Activated naive CD8-positive, alpha-beta T cell (primary cell): ENCODE measurements at regions not wholly inside any gene's neighbourhood (a gene's known extent, or its start where the extent isn't known, plus 50 kb on each side); places are given as distances from the start of the nearest gene placed in this dataset.
"Not testable (repeated sequence)": the region's sequence is repeated elsewhere in the genome, so short reads cannot be mapped to it uniquely, and the experiment has no call there.

Experiments
- H3K27ac Mint-ChIP-seq: one replicate; pipeline ENCODE4 v1.8.0; 2021; ENCODE audit warnings: mixed read lengths
- H3K27me3 Mint-ChIP-seq: one replicate; pipeline ENCODE4 v1.8.0; 2021; ENCODE audit warnings: mixed read lengths
- H3K36me3 Mint-ChIP-seq: one replicate; pipeline ENCODE4 v1.8.0; 2021; ENCODE audit warnings: mixed read lengths
- H3K4me1 Mint-ChIP-seq: one replicate; pipeline ENCODE4 v1.8.0; 2021; ENCODE audit warnings: low read depth, mixed read lengths
- H3K4me3 Mint-ChIP-seq: one replicate; pipeline ENCODE4 v1.8.0; 2021; ENCODE audit warnings: mild to moderate bottlenecking, mixed read lengths
- H3K9me3 Mint-ChIP-seq: one replicate; pipeline ENCODE4 v1.8.0; 2021; ENCODE audit warnings: low read depth, mixed read lengths

DNA sequence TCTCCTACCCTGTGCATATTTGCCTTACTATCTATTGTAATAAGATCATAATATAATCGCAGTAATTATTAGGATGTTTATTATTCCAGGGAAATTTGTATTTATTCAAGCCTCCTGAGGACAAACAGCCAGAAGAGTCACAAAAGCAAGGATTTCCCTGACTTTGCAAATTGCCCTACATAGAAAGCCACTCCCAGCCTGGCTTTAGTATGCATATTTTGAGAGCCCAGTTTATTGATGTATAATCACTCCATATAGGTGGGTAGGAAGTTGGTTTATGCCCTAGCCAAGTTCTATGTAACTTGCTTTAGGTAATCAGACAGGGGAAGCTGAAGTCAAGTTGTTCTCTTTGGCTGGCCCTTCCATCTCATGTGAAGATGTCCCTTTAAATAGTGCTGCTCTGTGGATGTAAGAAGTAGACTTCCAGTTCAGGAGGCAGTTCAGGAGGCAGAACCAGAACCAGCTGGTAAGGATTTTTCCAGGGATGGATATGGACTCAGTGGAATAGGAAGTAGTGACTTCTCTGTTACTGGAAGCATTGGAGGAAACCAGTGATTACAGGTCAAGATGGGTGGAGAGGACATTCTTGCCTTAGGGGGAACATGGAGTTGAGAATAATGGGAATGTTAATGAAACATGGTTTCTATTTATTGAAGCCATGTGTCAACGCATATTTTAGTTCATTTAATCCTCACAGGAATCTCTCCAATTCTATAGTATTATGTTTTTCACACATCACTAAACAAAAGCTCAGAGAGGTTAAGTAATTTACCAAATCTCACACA lies 70.5 kb upstream of the KIT start:
- Mint-ChIP-seq H3K4me3 (no peak overlapping the region), H3K27ac (no peak overlapping the region), H3K4me1 (no peaks in the 10 kb centered on the region), H3K9me3 (no peaks in the 10 kb centered on the region), H3K36me3 (no peaks in the 10 kb centered on the region), H3K27me3 (peaks cover 6% of the 10 kb centered on the region)

DNA sequence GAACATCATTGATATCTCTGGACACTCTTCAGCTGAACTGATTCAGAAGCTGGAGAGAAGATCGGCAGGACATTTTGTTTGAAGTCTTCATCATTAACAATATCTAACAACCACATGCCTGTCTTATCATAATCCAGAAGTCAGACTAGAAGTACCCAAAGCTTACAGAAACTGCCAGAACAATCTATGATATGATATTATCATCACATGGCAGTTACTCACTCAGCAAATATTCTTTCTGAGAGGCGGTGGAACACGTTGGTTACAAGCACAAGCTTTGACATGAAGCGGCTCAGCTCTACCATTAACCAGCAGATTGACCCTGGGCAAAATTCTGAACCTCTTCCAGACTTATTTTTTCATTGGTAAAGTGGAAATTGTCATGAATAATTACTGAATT lies 69.4 kb upstream of the KIT start:
- Mint-ChIP-seq H3K4me1 (no peaks in the 10 kb centered on the region), H3K9me3 (no peaks in the 10 kb centered on the region), H3K36me3 (no peaks in the 10 kb centered on the region), H3K27me3 (peaks cover 6% of the 10 kb centered on the region), H3K4me3 (no peak overlapping the region), H3K27ac (no peak overlapping the region)

DNA sequence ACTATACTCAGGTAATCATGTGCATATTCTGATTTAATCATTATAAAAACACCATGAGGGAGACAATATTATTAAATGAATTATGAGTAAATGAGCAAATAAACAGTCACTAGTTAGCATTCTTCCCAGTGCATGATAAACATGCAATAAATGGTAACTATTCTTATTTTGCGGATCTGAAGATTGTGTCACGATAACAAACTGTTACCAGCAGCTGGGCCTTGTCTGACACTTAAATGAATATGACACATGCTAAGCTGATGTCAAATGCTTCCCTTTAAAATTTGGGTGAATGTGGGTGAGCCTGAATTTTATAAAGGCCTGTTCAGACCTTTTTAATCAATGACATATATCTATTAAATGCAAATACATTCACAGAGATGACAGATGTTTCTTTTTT lies 68.2 kb upstream of the KIT start:
- H3K9me3 Mint-ChIP-seq, result no peaks in the 10 kb centered on the region
- H3K27me3 Mint-ChIP-seq, result peaks cover 6% of the 10 kb centered on the region

DNA sequence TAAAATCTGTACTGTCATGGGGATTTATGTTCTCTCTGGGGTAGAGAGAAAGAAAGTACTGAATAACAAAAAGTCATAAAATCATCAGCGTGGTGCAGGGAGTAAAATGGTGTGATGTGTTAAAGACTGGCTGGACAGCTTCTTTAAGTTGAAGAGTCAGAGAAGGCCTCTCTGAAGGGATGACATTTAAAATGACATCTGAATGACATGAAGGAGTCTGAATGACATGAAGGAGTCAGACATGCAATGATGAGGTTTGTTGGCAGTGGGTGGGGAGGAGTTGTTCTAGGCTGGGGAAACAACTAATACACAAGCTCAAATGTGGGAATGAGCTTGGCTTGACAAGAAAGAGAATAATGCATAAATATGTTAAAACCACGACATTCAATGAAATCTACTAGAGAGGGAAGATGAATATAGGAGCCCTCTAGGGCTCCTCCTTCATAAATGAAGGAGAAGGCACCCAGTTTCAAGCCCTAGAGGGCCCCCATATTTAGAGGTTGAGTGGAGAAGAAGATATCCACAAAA lies 63.9 kb upstream of the KIT start:
- Mint-ChIP-seq H3K4me1 (no peaks in the 10 kb centered on the region), H3K4me3 (no peak overlapping the region), H3K9me3 (no peaks in the 10 kb centered on the region), H3K36me3 (no peaks in the 10 kb centered on the region), H3K27ac (no peak overlapping the region), H3K27me3 (peaks cover 1% of the 10 kb centered on the region)

More for the DNA sequence above, 68.2 kb upstream of the KIT start:
- H3K4me3 Mint-ChIP-seq, result no peak overlapping the region
- no peak overlapping the region for H3K27ac Mint-ChIP-seq
- no peaks in the 10 kb centered on the region for H3K36me3 Mint-ChIP-seq
- no peaks in the 10 kb centered on the region for H3K4me1 Mint-ChIP-seq

DNA sequence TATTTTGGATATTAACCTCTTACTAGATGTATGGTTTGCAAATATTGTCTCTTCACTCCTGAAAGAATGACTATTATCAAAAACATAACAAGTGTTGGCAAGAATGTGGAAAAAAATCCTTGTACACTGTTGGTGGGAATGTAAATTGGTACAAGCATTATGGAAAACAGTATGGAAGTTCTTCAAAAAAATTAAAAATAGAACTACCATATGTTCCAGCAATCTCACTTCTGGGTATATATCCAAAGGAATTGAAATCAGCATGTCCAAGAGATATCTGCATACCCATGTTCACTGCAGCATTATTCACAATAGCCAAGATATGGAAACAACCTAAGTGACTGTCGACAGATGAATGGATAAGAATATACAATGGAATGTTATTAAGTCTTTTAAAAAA lies 61.6 kb upstream of the KIT start:
- Mint-ChIP-seq H3K9me3 (no peaks in the 10 kb centered on the region), H3K27me3 (peaks cover 1% of the 10 kb centered on the region), H3K36me3 (no peaks in the 10 kb centered on the region), H3K27ac (no peak overlapping the region), H3K4me1 (no peaks in the 10 kb centered on the region), H3K4me3 (no peak overlapping the region)

DNA sequence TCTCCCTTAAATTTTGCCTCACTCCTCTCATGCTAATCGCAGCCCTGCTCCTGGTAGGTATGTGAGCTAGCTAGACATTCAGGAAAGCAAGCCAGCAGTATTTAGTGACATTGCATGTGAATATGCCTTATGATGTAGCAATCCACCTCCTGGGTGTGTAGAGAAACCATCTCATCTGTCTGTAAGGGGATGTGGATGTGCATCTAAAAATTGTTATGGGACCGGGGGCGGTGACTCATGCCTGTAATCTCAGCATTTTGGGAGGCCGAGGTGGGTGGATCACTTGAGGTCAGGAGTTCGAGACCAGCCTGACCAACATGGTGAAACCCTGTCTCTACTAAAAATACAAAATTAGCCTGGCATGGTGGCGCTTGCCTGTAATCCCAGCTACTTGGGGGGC lies 60.1 kb upstream of the KIT start:
- not testable (repeated sequence) for H3K4me3 Mint-ChIP-seq, H3K9me3 Mint-ChIP-seq, H3K27ac Mint-ChIP-seq

DNA sequence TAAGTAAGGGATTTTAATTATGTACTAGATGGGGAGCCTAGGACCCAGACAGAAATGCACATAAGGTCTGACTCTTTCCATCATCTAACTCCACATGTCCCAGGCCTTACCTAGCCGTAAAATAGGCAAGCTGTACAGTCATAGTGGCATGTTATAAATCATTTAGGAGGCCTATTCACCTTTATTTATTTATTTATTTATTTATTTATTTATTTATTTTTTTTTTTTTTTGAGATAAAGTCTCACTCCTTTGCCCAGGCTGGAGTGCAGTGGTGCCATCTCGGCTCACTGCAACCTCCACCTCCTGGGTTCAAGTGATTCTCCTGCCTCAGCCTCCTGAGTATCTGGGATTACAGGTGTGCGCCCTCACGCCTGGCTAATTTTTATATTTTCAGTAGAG lies 55.6 kb upstream of the KIT start:
- not testable (repeated sequence) for H3K9me3 Mint-ChIP-seq, H3K36me3 Mint-ChIP-seq, H3K27me3 Mint-ChIP-seq, H3K4me3 Mint-ChIP-seq, H3K27ac Mint-ChIP-seq, H3K4me1 Mint-ChIP-seq

More for the DNA sequence above, 60.1 kb upstream of the KIT start:
- H3K4me1 Mint-ChIP-seq, H3K36me3 Mint-ChIP-seq, H3K27me3 Mint-ChIP-seq: not testable (repeated sequence)

DNA sequence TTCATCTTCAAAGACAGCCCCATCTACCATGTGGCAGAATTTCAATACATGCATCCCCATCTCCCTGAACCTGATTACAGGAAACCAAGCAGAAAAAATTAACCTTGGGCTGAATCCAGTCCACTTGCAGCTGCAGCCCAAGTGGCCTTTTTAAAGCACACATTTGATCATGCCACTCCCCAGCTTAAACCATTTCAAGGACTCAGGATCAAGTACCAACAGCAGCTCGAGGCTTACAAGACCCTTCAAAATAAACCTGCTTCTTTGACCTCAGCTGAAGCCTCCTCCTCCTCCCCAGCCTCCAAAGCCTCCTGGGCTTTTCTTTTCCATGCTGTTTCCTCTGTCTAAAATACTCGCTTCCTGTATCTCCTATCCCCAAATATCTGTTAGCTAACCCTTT lies 50.7 kb upstream of the KIT start:
- H3K4me1 Mint-ChIP-seq, result no peaks in the 10 kb centered on the region
- H3K4me3 Mint-ChIP-seq, result no peak overlapping the region
- peaks cover 2% of the 10 kb centered on the region for H3K36me3 Mint-ChIP-seq
- peaks cover 5% of the 10 kb centered on the region for H3K9me3 Mint-ChIP-seq
- peaks cover 1% of the 10 kb centered on the region for H3K27me3 Mint-ChIP-seq
- H3K27ac Mint-ChIP-seq, result no peak overlapping the region

DNA sequence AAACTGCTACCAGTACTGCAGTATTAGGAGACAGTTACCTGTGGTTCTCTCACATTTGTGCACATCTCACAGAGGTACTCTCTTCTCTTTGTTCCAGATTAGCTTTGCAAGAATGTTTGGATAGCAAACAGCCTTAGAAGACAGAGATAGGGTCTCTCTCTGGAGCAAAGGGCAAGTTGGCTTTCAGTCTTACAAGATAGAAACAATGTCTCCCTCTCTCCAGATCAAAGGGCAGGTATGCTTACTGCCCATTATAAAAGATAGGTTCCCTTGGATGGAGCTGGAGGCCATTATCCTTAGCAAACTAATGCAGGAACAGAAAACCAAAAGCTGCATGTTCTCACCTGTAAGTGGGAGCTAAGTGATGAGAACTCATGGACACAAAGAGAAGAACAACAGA lies 50.2 kb upstream of the KIT start:
- H3K4me1 Mint-ChIP-seq, result no peaks in the 10 kb centered on the region
- H3K4me3 Mint-ChIP-seq, result no peak overlapping the region
- no peak overlapping the region for H3K27ac Mint-ChIP-seq
- H3K36me3 Mint-ChIP-seq, result peaks cover 2% of the 10 kb centered on the region
- peaks cover 1% of the 10 kb centered on the region for H3K27me3 Mint-ChIP-seq
- peaks cover 5% of the 10 kb centered on the region for H3K9me3 Mint-ChIP-seq
